GM21717 (cell line): ENCODE measurements at regions not wholly inside any gene's neighbourhood (a gene's known extent, or its start where the extent isn't known, plus 50 kb on each side); places are given as distances from the start of the nearest gene placed in this dataset.

Source experiments
- ATAC-seq: cut with Tn5 transposase; IDR thresholded peaks from one replicate; pipeline ENCODE4 v1.9.1; 2021; ENCODE audit warnings: mild to moderate bottlenecking, moderate library complexity; ENCODE audit not compliant: unreplicated experiment

DNA sequence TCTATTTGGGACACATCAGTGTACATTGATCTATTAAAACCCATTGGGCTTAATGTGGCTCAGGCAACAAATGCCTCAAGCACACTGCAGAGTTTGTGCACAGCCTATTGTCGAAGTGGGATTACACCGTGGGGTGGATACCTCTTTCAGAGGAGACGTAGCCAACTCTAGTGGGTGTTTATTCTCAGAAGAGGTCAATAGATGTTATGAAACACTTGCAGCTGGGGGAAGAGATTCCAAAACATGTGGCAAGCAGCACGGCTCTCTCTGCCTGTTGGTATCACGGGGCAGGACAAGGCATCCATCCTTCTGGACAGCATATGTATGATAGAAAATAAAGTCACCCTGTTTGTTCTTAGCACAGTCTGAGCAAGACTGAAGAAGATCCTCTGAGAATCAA lies 121.4 kb upstream of the COPS8 start:
- ATAC-seq: no peak

DNA sequence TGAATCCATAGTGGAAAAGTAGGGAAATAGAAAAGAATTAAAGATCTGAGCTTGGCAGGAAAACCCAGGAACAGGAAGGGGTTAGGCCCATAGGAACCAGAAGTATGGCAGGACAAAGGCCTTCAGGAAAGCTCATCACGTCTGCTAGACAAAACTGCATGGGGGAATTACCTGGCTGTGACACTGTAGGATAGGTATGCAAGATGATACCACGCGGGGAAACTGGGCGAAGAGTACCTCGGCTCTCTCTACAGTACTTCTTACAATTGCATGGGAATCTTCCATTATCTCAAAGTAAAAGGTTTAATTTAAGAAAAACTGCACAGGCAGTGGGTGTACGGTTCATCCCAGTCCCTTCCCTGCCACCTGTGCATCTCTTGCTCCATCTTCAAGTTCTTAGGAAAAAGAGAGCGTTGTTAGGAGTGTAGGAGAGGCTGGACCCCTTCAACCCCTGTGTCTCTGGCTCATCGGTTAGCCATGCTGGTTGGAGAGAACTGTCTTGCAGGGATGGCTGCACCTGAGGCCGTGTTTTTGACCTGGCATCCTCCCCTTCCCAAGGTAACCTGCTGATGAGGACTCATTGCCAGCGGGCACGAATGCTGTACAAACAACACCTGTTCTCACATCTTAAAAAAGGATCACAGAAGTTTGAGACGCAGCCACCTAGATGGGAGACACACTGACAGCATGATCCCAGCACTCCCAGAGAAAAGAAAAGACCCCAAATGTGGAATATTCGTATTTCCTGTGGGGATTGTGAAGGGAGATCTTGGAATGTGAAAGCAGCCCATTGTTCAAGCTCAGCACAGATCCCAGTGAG lies 120.5 kb upstream of the COPS8 start:
- no peak for ATAC-seq

DNA sequence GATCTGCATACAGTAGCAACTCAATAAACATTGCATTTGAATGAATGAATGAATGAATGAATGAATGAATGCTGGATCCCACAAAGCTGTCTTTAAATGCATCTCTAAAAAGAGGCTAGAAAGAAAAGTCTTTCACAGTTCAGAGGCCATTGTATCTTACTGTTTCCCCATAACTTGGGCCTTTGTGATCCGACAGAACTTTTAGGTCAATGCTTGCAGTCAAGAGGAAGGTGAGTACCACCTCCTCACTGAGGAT lies 119.9 kb upstream of the COPS8 start:
- no peak for ATAC-seq

DNA sequence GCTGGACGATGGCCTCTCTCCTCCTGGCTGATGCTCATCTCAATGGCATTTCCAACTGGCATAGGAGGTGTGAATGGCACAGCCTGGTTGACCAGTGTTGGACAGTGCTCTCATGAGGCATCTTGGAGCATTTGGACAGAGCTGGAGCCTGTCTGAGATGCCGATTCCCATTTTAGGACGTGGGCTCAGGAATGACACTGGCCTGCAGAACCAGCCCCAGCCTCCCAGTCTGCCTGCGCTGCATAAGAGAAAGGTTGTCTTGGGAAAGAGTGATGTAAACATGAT lies 118.2 kb upstream of the COPS8 start:
- no peak for ATAC-seq

DNA sequence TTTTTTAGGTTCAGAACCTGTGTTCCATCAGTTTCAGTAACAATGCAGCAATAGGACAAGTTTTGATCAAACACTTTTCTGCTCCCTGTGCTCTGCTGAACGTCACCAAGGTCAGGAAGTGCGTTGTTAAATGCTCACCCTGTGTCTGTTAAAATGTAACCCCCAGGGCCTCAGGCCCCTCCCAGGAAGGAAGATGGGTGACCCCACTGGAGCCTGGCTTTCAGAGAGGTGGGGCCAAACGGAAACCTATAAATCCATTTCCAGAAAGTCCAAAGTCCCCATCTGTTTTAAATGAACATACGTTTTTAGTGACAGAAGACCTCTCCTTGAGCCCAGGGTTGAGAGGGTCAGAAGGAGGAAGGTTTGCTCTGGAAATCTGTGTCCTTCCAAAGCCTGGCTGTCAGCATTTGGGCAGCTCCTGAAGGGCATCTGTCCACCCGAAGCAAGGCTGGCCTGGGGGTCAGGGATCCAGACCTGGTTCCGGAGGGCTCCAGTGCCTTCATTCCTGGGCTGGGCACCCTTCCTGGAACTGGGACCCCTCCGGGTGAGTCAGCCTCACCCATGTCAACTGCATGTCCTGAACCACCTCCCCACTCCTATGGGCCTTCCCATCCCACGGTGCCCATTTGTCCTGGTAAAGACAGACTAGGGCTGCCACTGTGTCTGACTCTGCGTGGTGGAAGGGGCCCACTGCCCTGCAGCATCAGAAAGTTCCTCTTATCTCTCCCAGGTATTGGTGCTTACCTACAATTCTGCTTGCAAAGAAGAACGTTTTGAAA lies 117.4 kb upstream of the COPS8 start:
- ATAC-seq: no peak

DNA sequence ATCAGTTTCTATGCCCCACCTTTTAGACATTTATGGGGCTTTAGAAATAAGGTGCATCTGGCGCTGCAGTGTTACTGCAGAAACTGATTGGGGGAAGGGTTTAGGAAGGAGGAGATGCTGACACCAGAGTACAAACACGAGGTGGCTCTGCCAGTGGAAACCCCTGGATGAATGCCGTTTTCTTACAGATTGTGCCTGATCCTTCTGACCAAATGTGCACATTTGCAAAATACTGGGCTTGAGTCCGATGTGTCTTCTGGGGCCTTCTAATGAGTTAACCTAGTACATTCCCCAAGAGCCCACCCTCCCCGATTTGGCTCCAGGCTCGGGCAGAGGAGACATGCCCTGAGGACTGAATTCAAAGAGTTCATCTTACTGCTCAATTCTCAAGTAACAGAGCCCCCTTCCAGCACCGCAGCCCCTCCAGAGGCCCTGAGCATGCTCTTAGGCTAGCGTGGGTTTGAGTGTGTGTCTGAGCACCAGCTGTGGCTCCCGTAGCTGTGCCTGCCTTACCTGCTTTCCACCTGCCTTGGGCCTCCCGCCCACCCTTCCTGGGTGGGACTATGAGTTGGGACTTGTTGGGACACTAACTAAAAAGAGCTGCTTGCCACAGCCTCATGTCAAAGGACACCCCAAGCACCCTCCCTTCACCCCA lies 116.7 kb upstream of the COPS8 start:
- ATAC-seq: no peak

DNA sequence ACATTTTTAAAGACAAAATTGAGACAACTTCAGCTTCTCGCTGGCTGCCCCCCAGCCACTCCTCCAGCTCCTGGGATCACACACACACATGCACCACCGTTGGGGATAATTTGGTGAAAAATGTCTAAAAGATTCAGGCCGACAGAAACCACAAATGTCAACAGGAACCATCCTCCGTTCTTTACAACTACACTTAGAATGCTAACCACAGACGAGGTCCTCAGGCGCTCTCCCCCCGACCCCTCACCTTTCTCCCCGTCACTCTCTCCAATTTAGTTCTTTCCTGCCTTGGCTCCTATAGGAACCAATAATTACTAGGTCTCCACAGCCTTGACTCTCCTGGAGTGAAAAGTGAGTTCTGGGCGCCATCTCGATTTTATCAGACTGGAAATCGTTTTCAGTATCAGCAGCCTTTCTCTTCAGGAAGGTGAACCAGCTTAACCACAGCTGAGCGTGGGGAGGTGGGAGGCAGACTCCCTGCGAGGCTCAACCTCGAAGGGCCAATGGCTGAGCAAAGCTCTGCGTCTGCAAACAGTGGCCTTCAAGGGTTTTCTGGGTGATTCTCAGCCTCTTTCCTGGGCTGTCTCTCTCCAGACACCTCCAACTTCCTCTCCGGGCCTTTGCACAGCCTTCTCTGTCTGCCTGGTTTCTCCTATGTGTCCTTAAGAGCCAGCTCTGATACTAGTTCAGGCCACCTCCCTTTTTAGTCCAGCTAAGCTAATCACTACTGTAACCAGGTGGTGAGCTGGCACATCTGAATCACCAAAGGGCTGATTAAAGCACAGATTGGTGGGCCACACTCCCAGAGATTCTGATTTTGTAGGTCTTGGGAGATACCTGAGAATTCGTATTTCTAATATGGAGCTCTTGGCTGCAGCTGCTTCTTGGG lies 115.7 kb upstream of the COPS8 start:
- ATAC-seq: no peak

DNA sequence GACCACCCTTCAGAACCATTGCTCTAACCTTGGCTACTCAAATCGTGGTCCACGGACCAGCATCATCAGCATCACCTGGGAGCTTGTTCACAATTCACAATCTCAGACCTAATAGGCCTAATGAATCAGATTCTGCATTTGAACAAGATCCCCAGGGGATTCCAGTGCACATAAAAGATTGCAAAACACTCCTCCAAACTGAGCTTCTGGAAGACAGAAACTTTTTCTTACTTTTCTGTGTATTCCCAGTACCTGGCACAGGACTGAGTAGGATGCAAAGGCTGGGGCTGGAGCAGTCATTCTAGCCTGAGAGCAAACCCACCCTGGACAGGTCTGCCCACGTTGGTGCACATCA lies 115.1 kb upstream of the COPS8 start:
- no peak for ATAC-seq

DNA sequence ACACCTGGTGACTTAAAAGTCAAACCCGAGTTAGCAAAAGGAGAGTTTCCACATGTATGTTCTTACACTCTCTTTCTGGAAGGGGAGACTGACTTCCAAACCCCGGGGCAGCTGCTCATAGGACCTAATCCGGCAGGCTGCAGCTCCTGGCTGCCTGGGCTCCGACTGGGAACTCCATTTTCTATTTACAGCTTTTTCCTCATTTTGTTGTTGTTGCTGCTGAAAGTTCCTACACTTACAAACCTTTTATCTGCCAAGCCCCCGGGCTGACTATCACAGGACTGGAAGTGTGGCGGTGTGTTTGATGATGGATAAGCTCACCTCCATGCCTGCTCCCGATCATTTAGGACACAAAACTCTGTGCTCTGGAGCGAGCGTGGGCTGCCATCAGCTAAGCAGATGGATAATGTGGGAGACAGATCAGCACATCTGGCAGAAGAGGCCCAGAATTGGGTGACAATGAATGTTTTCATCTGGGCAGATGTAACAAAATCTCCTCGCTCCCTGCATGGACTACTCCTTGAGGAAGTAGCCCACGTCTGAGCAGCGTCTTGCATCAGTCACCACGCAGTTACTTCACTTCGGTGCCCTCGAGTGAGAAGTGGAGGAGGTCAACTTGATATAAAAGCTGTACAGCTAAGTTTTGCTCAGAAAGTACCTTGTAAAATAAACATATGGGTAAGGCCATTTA lies 114.4 kb upstream of the COPS8 start:
- no peak for ATAC-seq

DNA sequence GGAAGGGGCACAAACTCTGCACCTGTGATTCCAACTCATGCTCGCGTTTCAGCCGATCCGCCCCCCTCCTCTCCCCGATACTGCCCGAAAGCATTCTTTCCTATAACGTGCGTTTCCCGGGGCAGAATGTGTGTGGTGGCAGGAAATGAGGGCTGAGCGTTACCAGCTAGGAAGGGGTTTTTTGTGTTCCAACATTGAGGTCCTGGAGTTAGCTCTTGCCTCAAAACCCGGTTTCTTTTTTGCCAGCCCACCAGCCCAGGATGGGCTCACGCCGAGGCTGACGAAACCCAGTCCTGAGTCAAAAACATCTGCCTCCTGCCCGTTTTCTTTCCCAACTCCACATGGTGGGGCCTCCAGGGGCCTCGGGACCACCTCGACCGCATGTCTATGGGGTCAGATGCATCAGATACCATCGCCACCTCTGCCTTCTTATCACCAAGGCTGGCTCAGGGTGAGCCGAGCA lies 113.7 kb upstream of the COPS8 start:
- ATAC-seq: no peak

DNA sequence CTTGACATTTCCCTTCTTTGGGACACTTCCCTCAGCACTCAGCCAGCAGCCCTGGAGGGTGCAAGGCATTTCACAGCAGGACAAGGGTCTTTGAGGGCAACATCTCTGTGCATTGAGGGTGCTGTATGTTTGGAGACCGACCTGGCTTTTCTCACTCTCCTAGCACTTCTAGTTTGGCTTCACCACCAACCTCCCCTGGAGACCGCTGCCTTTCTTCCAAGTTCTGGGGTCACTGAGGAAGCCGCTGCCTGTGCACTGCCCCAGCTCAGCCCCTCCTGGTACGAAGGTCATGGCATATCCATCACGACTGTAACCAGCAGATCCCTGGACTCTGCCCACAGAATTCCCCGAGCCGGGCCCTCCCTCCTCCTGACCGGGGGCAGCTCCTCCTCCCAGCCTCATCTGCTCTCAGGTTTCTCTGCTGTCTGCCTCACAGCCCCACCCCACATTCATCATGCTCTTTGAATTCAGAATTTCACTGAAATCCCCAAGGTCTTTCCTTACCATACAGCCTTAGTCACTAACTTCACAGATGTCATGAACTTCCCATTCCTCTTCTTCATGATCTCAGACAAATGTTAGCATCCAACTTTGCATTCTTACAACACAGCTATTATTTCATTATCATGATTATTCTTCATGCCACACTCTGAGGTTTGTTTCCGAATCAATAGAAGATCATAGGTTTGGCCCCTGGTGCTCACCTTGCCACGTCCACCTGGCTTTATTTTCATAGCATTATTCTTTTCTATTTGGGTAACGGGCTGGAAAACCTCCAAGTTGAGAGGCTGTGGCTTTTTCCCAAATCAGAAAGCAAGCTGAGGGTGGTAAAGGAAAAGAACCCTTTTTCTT lies 113.0 kb upstream of the COPS8 start:
- no peak for ATAC-seq

DNA sequence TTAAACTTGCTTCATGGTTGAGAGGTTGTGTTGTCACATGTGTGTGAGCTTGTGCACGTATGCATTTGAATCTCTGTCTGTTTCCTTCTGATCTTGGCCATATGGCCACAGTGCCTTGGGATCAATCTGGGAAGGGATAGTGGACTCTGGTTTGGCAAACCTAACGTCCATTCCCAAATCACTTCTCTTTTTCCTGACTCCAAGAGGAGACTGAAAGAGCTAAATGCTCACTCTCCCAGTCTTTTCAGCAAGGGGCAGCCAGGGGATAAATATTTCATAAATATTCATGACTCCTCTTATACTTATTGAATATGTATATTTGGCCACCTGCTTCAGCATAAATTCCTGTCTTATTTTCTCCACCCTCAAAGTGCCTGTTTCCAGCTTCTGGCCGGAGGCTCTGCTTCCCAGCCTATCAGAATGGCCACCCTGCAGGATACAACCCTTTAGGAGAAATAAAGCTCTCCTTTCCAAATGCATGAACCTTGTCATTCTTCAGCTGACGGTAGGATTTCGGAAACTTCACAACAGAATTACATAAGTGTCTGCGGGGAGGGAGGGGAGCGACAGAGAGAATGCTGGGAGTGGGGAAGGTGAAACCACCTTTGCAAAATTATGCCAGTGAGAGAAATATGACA lies 112.2 kb upstream of the COPS8 start:
- no peak for ATAC-seq

DNA sequence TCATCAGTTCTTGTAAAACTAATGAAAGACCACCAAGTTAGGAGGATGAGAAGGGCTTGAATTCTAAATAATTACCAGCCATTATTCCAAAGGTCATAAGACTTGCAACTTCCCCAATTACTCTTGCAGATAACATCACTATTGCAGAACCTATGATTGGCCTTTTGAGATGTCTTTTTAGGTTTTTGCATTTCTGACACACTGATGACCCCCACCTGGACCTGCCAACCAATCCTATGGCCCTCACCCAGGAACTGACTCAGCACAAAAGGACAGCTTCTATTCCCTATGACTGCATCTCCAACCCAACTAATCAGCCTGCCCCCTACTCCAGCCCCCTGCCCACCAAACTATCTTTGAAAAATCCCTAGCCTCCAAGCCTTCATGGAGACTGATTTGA lies 111.5 kb upstream of the COPS8 start:
- ATAC-seq: no peak

DNA sequence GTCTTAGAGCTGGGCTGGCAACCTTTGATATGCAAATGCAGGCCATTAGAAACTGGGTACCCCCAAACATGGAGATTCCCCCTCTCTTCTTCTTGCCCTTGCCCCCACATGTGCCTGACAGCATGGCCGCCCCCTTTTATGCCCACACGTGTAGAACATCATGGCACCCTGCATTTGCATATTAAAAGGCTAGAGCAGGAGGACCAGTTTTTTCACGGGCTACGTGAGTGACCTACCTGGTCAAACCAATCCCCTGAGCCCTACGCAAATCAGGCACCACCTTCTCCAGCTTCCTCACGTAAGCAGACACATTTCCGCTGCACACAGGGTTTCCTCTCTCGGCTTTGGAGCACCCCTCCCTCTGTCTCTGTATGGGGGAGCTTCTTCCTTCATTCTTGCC lies 110.9 kb upstream of the COPS8 start:
- no peak for ATAC-seq

DNA sequence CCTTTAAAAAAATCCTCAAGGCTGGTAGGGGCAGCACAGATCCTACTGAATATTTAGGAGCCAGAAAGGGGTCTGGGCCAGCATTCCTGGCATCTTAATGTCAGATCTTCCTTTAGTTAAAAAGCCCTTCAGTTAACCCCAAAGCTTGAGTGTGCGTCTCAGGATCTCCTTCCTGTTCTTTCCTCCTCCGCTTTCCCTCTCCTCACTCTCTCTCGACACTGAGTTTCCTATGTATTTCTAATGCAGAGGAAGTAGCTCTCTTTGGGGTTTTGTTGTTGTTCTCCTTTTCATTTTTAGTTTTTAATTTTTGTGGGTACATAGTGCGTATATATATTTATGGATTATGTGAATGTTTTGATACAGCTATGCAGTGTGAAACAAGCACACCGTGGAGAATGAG lies 109.9 kb upstream of the COPS8 start:
- ATAC-seq: no peak

DNA sequence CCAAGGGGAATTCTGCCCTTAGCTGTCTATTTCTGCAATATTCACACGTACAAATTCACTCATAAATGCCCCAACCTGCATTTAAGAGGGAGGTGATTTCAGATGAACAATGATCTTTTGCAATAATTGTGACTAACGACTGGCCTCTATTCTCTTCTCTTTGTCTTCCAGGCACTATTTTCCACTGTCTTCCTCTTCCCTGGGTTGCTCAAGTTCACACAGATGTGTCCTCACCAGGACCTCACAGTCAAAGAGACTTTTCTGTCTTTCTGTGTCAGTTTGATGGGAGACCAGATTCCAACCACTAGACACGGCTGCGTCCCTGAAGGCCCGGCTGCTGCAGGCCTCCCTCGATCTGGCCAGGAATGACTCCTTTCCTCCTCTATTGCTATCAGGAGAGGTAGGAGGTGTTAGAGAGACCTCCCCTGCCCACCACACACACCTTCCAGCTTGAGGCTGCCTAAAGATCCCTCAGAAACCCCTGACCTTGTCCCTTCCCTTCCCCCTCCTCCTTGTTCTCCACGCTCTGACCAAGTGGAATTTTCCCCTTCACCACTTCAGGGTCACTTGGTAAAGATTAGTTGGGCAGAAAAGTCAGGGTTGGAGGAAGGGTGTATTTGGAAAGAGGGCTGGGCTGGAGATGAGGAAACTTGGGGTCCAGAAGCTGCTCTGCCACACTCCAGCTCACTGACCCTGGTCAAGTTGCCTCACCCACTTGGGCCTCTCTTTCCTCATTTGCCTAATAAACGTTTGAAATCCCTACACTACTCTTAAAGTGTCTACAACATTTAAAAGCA lies 109.2 kb upstream of the COPS8 start:
- no peak for ATAC-seq

DNA sequence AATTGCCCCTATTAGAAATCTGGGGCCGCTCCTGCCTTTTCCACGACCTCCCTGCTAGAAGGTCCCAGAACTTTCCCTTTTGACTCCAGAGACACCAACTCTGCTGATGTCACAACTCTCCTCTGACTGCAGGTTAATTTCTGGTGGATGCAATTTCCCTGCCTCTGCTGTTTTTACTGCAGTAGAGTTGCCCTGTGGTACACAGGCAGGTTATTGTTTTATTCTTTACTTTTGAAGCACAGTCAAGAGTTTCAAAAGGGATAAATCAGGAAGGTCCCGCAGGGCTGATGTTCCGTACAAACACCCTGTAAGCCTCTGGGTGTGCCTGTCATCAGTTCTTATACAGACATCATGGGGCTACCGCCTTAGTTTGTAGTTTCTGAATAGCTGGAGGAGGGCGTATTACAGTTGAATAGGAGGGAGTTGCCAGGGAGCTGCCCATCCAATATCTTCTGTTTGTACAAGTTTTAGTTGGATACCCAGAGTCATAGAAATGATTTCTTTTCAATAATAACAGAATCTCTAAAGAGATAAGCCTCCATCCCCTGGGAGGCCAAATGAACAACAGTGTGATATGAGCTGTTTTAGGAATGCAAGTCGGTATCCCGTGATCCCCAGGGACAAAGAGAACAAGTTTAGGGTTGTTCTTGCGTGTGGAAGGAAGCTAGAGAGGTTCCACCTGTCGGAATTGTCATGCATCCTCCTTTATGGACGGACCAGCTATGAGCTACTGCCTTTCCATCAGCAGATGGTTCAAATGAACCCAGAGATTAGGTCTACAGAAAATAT lies 108.4 kb upstream of the COPS8 start:
- no peak for ATAC-seq

DNA sequence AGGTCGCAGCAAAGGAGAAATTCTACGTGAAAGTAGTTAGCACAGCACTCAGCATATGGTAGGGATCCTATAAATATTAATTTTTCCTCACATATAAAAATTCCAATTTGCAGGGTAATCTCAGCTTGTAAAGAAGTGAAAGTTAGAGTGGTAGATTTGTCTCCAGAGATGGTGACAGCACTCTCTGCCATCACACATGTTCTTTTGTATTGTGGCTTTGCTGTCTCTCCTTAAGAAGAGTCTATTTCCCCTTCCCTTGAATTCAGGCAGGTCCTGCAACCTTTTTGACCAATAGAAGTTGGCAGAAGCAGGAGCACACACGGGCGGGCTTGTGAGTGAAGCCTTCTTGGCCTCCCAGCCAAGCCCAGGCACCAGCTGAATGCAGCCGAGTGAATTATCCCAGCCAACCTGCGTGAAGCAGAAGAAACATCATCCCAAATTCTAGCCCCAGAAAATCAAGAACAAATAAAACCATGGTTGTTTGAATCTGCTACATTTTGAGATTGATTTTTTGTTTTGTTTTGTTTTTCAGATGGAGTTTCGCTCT lies 107.8 kb upstream of the COPS8 start:
- no peak for ATAC-seq
